GM18861 (cell line): ENCODE measurements at regions not wholly inside any gene's neighbourhood (a gene's known extent, or its start where the extent isn't known, plus 50 kb on each side); places are given as distances from the start of the nearest gene placed in this dataset.

Source experiments
- ATAC-seq: cut with Tn5 transposase; IDR thresholded peaks from one replicate; pipeline ENCODE4 v1.9.1; 2021; ENCODE audit not compliant: unreplicated experiment

DNA sequence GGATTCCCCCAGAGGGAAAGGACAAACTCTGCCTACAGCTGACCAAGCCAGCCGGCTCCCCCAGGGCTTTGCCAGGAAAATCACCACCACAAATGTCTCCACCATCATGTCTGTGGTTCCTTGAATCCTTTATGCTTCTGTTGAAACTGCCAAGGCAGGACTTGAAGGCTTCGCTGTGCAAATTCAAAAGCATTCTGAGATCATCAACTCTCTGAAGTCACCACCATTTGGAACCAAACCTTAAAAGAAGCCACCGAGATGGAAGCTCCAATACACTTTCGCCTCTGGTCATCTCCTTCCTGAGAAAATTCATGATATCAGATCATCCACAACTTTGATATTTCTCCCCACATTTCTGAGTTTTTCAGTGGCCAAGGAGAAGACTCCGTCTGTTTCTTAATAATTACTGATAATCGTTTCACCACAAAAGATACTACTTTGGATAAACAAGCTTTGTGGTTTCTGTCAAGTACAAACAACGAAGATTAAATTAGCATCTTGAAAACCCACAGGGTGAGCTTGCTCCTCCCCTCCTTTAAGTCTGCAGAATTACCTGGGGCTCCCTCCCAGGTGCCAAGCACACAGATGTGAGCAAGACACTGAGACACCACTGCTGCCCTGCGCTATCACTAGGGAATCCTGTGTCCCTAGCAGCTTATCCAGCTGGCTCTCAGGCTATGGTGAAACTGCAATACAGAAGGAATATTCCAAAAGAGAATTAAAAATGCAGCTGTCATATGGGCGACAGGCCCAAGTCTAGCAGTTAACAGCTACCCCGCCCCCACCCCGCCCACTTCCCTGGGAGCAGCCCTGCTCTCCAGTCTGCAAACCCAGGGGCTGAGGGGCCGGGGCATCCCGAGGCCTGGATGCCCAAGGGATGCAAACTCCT, 125.0 kb upstream of the TBL1X start:
- ATAC-seq: no peak

DNA sequence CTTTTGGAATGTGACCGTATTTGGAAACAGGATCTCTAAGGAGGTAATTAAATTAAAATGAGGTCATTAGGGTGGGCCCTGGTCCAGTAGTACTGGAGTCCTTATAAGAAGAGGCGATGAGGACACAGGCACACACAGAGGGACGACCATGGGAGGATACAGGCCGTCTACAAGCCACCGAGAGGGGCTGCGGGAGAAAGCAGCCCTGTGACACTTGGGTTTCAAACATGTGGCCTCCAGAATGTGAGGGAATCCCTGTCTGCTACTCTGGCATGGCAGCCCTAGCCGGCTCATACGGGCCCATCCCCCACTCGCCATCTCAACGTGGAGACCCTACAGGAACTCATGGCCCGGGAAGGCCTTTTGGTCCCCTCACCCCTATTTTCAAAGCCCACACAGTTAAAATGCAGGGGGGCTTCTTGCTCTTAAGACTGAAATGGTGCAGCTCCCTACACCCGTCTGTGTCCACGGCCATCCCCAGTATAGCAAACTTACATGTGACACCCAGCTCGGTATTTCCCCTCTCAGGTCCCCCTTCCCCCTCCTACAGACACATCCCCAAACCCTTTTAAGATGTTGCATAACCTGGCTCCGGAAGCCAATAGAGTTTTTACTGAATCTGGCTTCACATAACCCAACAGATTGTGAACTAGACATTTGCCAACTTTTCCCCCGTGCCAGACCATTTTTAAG, 124.1 kb upstream of the TBL1X start:
- ATAC-seq: no peak

DNA sequence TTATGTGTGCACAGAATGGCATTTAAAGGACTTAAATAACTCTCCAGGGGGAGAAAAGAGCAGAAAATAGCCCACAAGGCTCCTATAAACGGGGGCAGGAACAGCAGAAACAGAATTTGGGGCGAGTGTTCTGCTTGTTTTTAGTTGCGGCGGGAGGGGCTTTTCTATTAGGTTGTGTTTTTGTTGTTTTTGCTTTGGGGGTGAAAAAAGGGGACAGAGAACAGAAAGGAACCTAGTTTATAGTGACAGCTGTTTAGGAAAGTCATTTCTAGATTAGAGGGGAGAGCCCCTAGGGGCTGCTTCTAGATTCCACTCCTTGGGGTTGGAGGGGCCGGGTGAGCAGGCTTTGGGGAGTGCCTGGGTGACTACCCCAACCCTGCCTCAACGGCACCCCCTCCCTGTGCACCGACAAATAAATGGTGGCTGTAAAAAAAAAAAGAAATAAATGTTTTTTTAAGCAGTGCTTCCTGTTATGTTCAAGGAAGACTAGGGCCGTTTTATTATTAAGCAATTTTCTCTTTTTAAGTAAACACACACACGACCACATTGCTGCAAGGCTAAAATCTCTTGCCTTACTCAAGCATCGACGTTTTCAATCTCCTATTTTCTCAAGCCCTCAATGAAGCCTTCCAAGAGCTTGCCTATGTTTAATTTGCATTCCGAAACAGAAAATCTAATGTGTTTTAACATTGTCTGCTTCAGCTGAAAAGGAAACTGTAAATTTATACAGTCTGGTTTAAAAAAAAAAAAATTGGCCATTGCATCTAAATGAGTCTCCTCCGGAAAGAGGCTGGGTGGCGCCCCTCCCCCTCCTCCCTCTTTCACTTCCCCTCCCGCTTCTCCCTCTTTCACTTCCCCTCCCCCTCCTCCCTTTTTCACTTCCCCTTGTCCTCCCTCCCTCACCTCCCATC, 123.3 kb upstream of the TBL1X start:
- ATAC-seq: peak; percentile 78

DNA sequence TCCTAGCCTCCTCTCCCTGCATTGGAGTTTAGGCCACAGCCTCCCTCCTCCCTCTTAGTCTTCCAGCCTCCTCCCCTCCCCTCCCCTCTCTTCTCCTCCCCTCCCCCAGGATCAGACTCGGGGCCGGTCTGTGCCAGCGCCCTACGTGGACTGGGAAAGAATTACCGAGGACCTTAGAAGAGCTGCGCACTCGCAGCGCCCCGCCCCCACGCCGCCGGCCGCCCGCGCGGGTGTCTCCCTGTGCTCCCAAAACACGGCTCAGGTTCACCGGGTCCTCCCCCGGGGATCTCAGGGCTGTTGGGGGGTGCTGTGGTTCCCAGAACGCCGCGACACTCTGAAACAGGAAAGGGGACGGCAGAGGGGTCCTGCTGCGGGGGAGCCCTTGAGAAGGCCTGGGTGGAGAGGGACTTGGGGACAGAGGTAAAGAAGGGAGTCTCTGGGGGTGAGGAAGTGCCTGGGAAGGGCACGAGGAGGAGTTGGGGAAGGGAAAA, 122.3 kb upstream of the TBL1X start:
- no peak for ATAC-seq

- ATAC-seq: no peak
Measured at GRCh38 chrX:9343971-9344370, 120.9 kb upstream of the TBL1X start.

DNA sequence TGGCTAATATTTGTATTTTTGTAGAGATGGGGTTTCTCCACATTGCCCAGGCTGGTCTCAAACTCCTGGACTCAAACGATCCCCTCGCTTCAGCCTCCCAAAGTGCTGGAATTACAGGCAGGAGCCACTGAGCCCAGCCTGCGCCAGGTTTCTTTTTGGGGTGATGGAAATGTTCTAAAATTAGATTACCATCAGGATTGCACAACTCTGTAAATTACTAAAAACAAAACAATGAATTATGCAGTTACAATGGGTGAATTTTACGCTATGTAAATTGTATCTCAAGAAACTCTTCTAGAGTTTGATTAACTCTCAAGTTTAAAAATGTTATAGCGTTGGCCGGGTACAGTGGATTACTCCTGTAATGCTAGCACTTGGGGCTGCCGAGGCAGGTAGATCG, 118.9 kb upstream of the TBL1X start:
- no peak for ATAC-seq

GRCh38 chrX:9349572-9350494, 115.0 kb upstream of the TBL1X start:
- ATAC-seq: no peak

GRCh38 chrX:9351126-9351525, 113.7 kb upstream of the TBL1X start:
- ATAC-seq: no peak

GRCh38 chrX:9352243-9352642, 112.6 kb upstream of the TBL1X start:
- ATAC-seq: peak; percentile 43

DNA sequence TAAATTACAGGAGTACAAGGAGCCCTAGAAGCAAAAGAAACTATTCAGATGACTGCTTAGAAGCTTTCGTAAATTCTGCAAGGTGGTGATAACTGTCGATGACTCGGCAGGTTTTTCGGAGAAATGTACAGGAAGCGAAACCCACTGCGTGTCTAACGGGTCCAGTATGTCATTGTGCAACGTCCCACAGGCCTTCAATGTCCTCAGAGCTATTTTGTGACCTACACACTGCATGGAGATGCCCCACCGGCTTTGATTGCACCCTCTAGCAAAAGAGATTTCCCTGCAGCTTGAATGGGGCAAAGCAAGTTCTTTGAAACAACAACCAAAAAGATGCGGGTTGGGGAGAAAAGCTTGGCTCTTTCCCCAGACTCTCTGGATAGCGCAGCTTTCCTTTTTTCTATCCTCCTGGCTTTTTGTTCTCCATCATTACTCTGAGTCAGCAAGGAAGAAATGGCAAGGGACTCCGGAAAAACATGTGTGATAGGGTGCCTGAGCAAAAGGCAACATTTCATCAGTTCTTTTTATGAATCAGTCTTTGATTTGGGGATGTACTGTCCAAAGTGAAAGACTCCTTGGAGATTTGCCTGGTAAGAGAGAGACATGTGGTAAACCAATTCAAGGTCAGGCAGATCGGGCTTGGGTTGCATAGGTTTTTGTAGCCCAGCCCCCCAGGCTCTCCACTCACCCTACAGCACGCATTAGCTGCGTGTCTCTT, 112.0 kb upstream of the TBL1X start:
- ATAC-seq: peak; percentile 77

DNA sequence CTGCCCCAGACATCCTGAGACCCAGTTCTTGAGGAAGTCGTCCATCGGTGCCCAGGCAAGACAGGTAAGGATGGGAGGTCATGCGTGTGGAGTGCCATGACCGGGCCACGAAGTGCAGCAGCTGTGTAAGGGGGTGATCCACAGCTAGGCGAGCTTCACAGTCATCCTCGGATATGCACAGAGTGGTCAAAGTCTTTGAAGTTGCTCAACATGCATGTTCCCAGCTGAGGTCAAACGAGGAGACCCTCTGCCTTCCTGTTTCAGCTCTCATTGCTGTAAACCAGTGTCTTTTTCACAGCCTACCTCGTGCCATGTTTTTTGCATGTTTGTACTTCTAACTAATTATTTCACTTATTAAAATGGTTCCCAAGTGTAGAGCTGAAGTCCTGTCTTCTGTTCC, 109.9 kb upstream of the TBL1X start:
- no peak for ATAC-seq

DNA sequence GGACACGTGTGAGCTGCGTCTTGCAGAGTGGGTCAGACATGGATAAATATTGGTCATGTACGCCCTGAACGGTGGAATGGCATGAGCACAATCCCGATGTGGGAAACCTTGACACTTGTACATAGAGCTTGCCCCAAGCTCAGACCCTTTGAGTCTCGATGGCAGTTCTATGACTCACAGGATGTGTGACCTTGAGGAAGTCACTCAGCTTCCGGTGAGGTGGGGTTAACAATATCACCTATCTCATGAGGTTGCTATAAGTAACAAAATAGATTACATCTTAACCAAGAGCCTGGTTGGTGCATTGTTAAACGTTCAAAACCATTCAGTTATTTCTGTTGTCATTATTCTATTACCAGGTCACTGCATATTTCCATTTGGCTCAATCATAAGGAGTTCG, 109.1 kb upstream of the TBL1X start:
- ATAC-seq: no peak

GRCh38 chrX:9356846-9357245, 108.0 kb upstream of the TBL1X start:
- no peak for ATAC-seq

DNA sequence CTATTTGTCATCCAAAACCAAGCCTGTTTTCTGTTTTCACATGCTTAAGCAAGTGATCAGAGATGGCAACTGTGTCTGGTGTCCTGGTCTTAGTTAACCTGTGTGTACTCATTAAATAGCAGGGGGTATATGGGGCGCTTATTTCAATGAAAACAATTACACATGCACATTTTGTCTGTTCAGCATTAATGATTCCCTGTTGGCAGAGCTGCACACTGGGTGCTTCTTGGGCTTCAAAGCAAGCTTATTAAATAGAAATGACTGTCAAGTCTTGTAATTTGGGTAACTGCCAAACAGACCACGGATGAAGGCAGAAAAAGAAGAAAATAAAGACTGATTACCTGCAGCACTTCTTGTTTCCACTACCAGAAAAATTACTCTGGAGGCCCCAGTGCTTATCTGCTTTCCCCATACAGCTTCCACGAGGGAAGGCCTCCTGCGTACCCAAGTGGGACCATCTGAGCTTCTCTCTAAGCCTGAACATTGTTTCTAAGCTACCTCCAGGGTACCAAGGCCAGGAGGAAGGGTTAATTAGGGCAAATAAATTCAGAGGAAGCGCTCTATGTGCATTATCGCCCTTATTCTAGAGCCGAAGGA, 107.2 kb upstream of the TBL1X start:
- no peak for ATAC-seq

- no peak for ATAC-seq
Measured at GRCh38 chrX:9362363-9362928, 102.4 kb upstream of the TBL1X start.

DNA sequence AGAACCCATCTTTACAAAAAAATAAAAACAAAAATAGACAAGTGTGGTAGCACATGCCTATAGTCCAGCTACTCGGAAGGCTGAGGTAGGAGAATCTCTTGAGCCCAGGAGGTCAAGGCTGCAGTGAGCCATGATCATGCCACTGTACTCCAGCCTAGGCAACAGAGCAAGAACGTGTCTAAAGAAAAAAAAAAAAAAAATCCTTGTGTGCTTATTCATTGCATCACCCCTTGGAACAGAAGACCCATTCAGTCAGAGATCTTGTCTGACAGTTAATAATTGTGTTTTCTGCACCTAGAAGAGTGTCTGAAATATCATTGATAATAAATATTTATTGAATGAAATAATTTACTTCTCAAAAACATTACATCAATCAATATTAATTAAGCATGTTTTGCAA, 97.4 kb upstream of the TBL1X start:
- no peak for ATAC-seq

GRCh38 chrX:9368262-9368661, 96.6 kb upstream of the TBL1X start:
- ATAC-seq: no peak

DNA sequence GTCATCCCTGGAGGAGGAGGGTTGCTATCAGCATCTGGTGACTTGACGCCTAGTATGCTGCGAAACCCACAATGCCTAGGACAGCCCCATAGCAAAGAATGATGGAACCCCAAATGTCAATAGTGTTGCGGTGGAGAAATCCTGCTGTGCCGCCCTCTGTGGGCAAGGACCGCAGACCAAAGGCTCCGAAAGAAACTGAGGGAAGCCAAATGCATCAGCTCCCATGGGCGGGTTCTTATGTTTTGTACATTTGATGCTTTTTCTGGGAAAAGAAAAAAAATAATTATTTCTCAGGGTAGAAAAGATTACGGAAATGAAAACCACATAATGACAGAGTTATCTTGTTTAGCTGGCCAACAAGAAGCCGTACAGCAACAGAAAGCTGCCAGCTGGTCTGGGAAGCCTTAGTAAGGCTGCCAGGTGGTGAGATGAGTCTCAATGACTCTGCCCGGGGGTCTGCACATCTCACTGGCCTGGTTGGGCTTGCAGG, 95.0 kb upstream of the TBL1X start:
- ATAC-seq: no peak

DNA sequence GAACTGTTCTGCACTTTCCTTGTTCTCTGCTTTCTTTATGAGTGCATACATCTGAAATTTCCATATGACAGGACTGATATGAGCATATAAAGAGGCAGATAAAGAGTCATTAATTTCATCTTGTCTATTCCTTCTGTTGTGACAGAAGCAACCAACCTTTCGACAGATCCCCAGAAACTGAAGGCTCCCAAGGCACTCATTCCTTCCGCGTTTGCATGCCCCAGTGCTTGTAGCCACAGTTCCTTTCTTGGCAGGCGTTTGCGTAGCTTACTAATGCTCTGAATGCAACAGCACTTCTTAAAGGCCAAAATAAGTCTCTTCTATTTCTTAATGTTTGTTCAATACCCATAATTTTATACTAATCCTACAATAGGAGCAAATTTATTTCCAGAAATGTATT, 94.0 kb upstream of the TBL1X start:
- no peak for ATAC-seq
